ENCODE measurements at regions not wholly inside any gene's neighbourhood (a gene's known extent, or its start where the extent isn't known, plus 50 kb on each side); places are given as distances from the start of the nearest gene placed in this dataset.

DNA sequence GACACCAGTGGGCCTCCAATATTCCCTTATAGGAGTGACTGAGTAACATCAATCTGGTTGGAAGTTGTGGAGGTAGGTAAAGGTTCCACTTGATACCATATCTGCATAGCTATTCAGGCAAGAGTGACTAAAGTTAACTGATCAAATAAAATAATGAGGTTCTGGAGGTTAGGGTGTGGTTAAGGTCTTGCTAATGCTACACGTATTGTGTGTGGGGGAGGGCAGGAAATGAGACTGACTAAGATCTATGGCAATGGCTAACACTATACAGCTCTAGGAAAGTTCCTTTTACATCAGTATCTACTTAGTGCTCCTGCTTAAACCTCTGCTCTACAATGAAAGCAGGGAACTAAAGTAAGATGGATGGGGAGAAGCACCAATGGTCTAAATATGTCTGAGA lies 149.1 kb upstream of the MGAT5 start:
- WGBS, 2 donors (ENCODE audit: low coverage in 1 of 2), result 39 to 50% methylated on average over 1 of the region's 1 CpG
- Histone ChIP-seq H3K27ac (no peak overlapping the region), H3K9me3 (no peaks in the 10 kb centered on the region), H3K4me1 (no peaks in the 10 kb centered on the region), H3K4me3 (no peak overlapping the region), H3K27me3 (no peaks in the 10 kb centered on the region), H3K36me3 (no peaks in the 10 kb centered on the region)
- in situ Hi-C loops (cut with MboI; ENCODE audit: low pct_ligation_motif_present in 1 of 4, low pct_unique_long_range_greater_than_20kb in 1 of 4, low sequenced_read_pairs in 3 of 4) (loop anchor here in 1 of 4 donors (25.0 kb wide), 1 partner anchor 808 kb away; the partner anchor contains the start of gene CCNT2), intact Hi-C loops (cut with DNase I; ENCODE audit: low total_unique reads) (no loop called here)
- no peak for DNase-seq
- no peak for TF ChIP-seq POLR2AphosphoS5 (IDR thresholded peaks at IDR 0.05)
- TF ChIP-seq, protein P1, sequence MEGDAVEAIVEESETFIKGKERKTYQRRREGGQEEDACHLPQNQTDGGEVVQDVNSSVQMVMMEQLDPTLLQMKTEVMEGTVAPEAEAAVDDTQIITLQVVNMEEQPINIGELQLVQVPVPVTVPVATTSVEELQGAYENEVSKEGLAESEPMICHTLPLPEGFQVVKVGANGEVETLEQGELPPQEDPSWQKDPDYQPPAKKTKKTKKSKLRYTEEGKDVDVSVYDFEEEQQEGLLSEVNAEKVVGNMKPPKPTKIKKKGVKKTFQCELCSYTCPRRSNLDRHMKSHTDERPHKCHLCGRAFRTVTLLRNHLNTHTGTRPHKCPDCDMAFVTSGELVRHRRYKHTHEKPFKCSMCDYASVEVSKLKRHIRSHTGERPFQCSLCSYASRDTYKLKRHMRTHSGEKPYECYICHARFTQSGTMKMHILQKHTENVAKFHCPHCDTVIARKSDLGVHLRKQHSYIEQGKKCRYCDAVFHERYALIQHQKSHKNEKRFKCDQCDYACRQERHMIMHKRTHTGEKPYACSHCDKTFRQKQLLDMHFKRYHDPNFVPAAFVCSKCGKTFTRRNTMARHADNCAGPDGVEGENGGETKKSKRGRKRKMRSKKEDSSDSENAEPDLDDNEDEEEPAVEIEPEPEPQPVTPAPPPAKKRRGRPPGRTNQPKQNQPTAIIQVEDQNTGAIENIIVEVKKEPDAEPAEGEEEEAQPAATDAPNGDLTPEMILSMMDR (IDR thresholded peaks at IDR 0.05), result no peak
- no peak for TF ChIP-seq EP300 (IDR thresholded peaks at IDR 0.05; ENCODE audit: low read depth)
- no peak for TF ChIP-seq POLR2A (IDR thresholded peaks at IDR 0.05)

- no peaks in the 10 kb centered on the region for H3K36me3 ChIP-seq
- WGBS, 2 donors (ENCODE audit: low coverage in 1 of 2), result 80 to 100% methylated on average over 1 to 3 of the region's 3 CpGs
- TF ChIP-seq POLR2A (IDR thresholded peaks at IDR 0.05) (no peak), EP300 (IDR thresholded peaks at IDR 0.05; ENCODE audit: low read depth) (no peak), POLR2AphosphoS5 (IDR thresholded peaks at IDR 0.05) (no peak)
- TF ChIP-seq, protein P1 (IDR thresholded peaks at IDR 0.05), result no peak
- intact Hi-C loops (cut with DNase I; ENCODE audit: low total_unique reads) (no loop called here), in situ Hi-C loops (cut with MboI; ENCODE audit: low pct_ligation_motif_present in 1 of 4, low pct_unique_long_range_greater_than_20kb in 1 of 4, low sequenced_read_pairs in 3 of 4) (loop anchor here in 1 of 4 donors (25.0 kb wide), 1 partner anchor 805 kb away; the partner anchor contains the start of gene CCNT2)
- H3K4me3 ChIP-seq, result no peak overlapping the region
- no peaks in the 10 kb centered on the region for H3K4me1 ChIP-seq
- H3K27me3 ChIP-seq, result no peaks in the 10 kb centered on the region
- H3K27ac ChIP-seq, result no peak overlapping the region
- H3K9me3 ChIP-seq, result peaks cover 4 to 6% of the 10 kb centered on the region in 2 donors
- no peak for DNase-seq
Measured at GRCh38 chr2:134107402-134107801, 146.5 kb upstream of the MGAT5 start.

DNA sequence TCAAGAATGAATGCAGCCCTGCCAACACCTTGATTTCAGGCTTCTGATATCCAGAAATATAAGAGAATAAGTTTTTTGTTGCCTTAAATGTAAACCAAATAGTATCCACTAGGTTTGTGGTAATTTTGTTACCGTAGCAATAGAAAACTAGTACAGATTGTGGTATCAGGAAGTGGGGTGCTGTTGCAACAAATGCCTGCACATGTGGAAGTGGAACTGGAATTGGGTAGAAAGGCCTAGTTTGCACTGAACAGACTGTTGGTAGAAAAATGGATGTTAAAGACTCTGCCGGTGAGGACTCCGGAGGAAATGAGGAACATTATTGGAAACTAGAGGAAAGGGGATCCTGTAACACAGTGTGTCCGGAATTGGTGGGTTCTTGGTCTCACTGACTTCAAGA lies 145.8 kb upstream of the MGAT5 start:
- Histone ChIP-seq H3K27ac (no peak overlapping the region), H3K36me3 (no peaks in the 10 kb centered on the region), H3K9me3 (peaks cover 4 to 6% of the 10 kb centered on the region in 2 donors), H3K4me1 (no peaks in the 10 kb centered on the region), H3K27me3 (no peaks in the 10 kb centered on the region), H3K4me3 (no peak overlapping the region)
- intact Hi-C loops (cut with DNase I; ENCODE audit: low total_unique reads), result no loop called here
- 80 to 94% methylated on average over 2 to 4 of the region's 4 CpGs for WGBS, 2 donors (ENCODE audit: low coverage in 1 of 2)
- DNase-seq, result no peak
- in situ Hi-C loops (cut with MboI; ENCODE audit: low pct_ligation_motif_present in 1 of 4, low pct_unique_long_range_greater_than_20kb in 1 of 4, low sequenced_read_pairs in 3 of 4), result loop anchor here in 1 of 4 donors (25.0 kb wide), 1 partner anchor 804 kb away; the partner anchor contains the start of gene CCNT2
- TF ChIP-seq, protein P1 (IDR thresholded peaks at IDR 0.05), result no peak
- no peak for TF ChIP-seq EP300 (IDR thresholded peaks at IDR 0.05; ENCODE audit: low read depth)
- no peak for TF ChIP-seq POLR2A (IDR thresholded peaks at IDR 0.05)
- no peak for TF ChIP-seq POLR2AphosphoS5 (IDR thresholded peaks at IDR 0.05)

- intact Hi-C loops (cut with DNase I; ENCODE audit: low total_unique reads), result no loop called here
- DNase-seq, result no peak
- WGBS, 2 donors (ENCODE audit: low coverage in 1 of 2), result 93 to 100% methylated on average over 2 to 17 of the region's 17 CpGs
- no peaks in the 10 kb centered on the region for H3K4me1 ChIP-seq
- in situ Hi-C loops (cut with MboI; ENCODE audit: low pct_ligation_motif_present in 1 of 4, low pct_unique_long_range_greater_than_20kb in 1 of 4, low sequenced_read_pairs in 3 of 4), result loop anchor here in 1 of 4 donors (25.0 kb wide), 1 partner anchor 803 kb away; the partner anchor contains the start of gene CCNT2
- H3K27me3 ChIP-seq, result no peaks in the 10 kb centered on the region
- no peak overlapping the region for H3K27ac ChIP-seq
- H3K36me3 ChIP-seq, result no peaks in the 10 kb centered on the region
- TF ChIP-seq, protein P1 (IDR thresholded peaks at IDR 0.05), result no peak
- TF ChIP-seq POLR2A (IDR thresholded peaks at IDR 0.05) (no peak), POLR2AphosphoS5 (IDR thresholded peaks at IDR 0.05) (no peak)
- peaks cover 4 to 6% of the 10 kb centered on the region in 2 donors for H3K9me3 ChIP-seq
- H3K4me3 ChIP-seq, result no peak overlapping the region
Measured at GRCh38 chr2:134109246-134109645, 144.6 kb upstream of the MGAT5 start.
